ENCODE measurements at regions not wholly inside any gene's neighbourhood (a gene's known extent, or its start where the extent isn't known, plus 50 kb on each side); places are given as distances from the start of the nearest gene placed in this dataset.

- H3K36me3 ChIP-seq (ENCODE audit: control insufficient read depth, insufficient read depth, low read length) = no peaks in the 10 kb centered on the region
- DNase-seq (ENCODE audit: extremely low read depth, insufficient read length) = no peak
- H3K4me3 ChIP-seq (replicated peaks; ENCODE audit: low read depth, low read length) = no peak overlapping the region
- TF ChIP-seq CTCF (IDR thresholded peaks at IDR 0.05; ENCODE audit: insufficient read depth, low read length, poor library complexity, severe bottlenecking) = no peak
- H3K27me3 ChIP-seq (replicated peaks; ENCODE audit: control insufficient read depth, insufficient read depth, low read length) = no peaks in the 10 kb centered on the region
Measured at GRCh38 chr5:21685522-21685921, 1167.6 kb downstream of the CDH12 start.

GRCh38 chr5:21684992-21685391, 1168.2 kb downstream of the CDH12 start:
- Histone ChIP-seq H3K4me3 (replicated peaks; ENCODE audit: low read depth, low read length) (no peak overlapping the region), H3K27me3 (replicated peaks; ENCODE audit: control insufficient read depth, insufficient read depth, low read length) (no peaks in the 10 kb centered on the region), H3K36me3 (ENCODE audit: control insufficient read depth, insufficient read depth, low read length) (no peaks in the 10 kb centered on the region)
- no peak for TF ChIP-seq CTCF (IDR thresholded peaks at IDR 0.05; ENCODE audit: insufficient read depth, low read length, poor library complexity, severe bottlenecking)
- DNase-seq (ENCODE audit: extremely low read depth, insufficient read length) = no peak

GRCh38 chr5:21681911-21682310, 1171.2 kb downstream of the CDH12 start:
- H3K4me3 ChIP-seq (replicated peaks; ENCODE audit: low read depth, low read length) = no peak overlapping the region
- no peaks in the 10 kb centered on the region for H3K36me3 ChIP-seq (ENCODE audit: control insufficient read depth, insufficient read depth, low read length)
- no peak for TF ChIP-seq CTCF (IDR thresholded peaks at IDR 0.05; ENCODE audit: insufficient read depth, low read length, poor library complexity, severe bottlenecking)
- H3K27me3 ChIP-seq (replicated peaks; ENCODE audit: control insufficient read depth, insufficient read depth, low read length) = no peaks in the 10 kb centered on the region
- DNase-seq (ENCODE audit: extremely low read depth, insufficient read length) = no peak

GRCh38 chr5:21680641-21681040, 1172.5 kb downstream of the CDH12 start:
- no peak for DNase-seq (ENCODE audit: extremely low read depth, insufficient read length)
- Histone ChIP-seq H3K4me3 (replicated peaks; ENCODE audit: low read depth, low read length) (no peak overlapping the region), H3K27me3 (replicated peaks; ENCODE audit: control insufficient read depth, insufficient read depth, low read length) (no peaks in the 10 kb centered on the region), H3K36me3 (ENCODE audit: control insufficient read depth, insufficient read depth, low read length) (no peaks in the 10 kb centered on the region)
- no peak for TF ChIP-seq CTCF (IDR thresholded peaks at IDR 0.05; ENCODE audit: insufficient read depth, low read length, poor library complexity, severe bottlenecking)

- DNase-seq (ENCODE audit: extremely low read depth, insufficient read length) = no peak
- no peak for TF ChIP-seq CTCF (IDR thresholded peaks at IDR 0.05; ENCODE audit: insufficient read depth, low read length, poor library complexity, severe bottlenecking)
- Histone ChIP-seq H3K4me3 (replicated peaks; ENCODE audit: low read depth, low read length) (no peak overlapping the region), H3K27me3 (replicated peaks; ENCODE audit: control insufficient read depth, insufficient read depth, low read length) (no peaks in the 10 kb centered on the region), H3K36me3 (ENCODE audit: control insufficient read depth, insufficient read depth, low read length) (no peaks in the 10 kb centered on the region)
Measured at GRCh38 chr5:21680196-21680595, 1172.9 kb downstream of the CDH12 start.

- Histone ChIP-seq H3K4me3 (replicated peaks; ENCODE audit: low read depth, low read length) (no peak overlapping the region), H3K27me3 (replicated peaks; ENCODE audit: control insufficient read depth, insufficient read depth, low read length) (no peaks in the 10 kb centered on the region), H3K36me3 (ENCODE audit: control insufficient read depth, insufficient read depth, low read length) (no peaks in the 10 kb centered on the region)
- DNase-seq (ENCODE audit: extremely low read depth, insufficient read length) = no peak
- TF ChIP-seq CTCF (IDR thresholded peaks at IDR 0.05; ENCODE audit: insufficient read depth, low read length, poor library complexity, severe bottlenecking) = no peak
Measured at GRCh38 chr5:21678526-21678925, 1174.6 kb downstream of the CDH12 start.

Data from GM06990 (cell line).